Kidney tubule cell (primary cell): ENCODE measurements at regions not wholly inside any gene's neighbourhood (a gene's known extent, or its start where the extent isn't known, plus 50 kb on each side); places are given as distances from the start of the nearest gene placed in this dataset.
"Not testable (repeated sequence)": the region's sequence is repeated elsewhere in the genome, so short reads cannot be mapped to it uniquely, and the experiment has no call there.

Experiments
- DNase-seq: peaks from one replicate; pipeline ENCODE4 v3.0.0-alpha.2; 2018; ENCODE audit warnings: low spot score

GRCh38 chr2:228956701-228957474 lies 314.2 kb downstream of the PID1 start:
- no peak for DNase-seq

GRCh38 chr2:228949831-228950230 lies 321.3 kb downstream of the PID1 start:
- no peak for DNase-seq

GRCh38 chr2:228945710-228946109 lies 325.4 kb downstream of the PID1 start:
- DNase-seq: no peak

GRCh38 chr2:228942856-228943255 lies 328.2 kb downstream of the PID1 start:
- DNase-seq: no peak

GRCh38 chr2:228938629-228939028 lies 332.5 kb downstream of the PID1 start:
- DNase-seq: no peak

GRCh38 chr2:228927028-228928010 lies 343.8 kb downstream of the PID1 start:
- peak; percentile 26 for DNase-seq

- DNase-seq: no peak
Observed at GRCh38 chr2:228919808-228920207, 351.3 kb downstream of the PID1 start.

- DNase-seq: peak; percentile 7
Observed at GRCh38 chr2:228917220-228917619, 353.9 kb downstream of the PID1 start.

- no peak for DNase-seq
Observed at GRCh38 chr2:228916416-228917090, 354.5 kb downstream of the PID1 start.

GRCh38 chr2:228913176-228913575 lies 357.9 kb downstream of the PID1 start:
- DNase-seq: no peak

- DNase-seq: not testable (repeated sequence)
Observed at GRCh38 chr2:228910872-228911271, 360.2 kb downstream of the PID1 start.

- no peak for DNase-seq
Observed at GRCh38 chr2:228902176-228902575, 368.9 kb downstream of the PID1 start.

GRCh38 chr2:228901531-228901930 lies 369.6 kb downstream of the PID1 start:
- no peak for DNase-seq

GRCh38 chr2:228878138-228878537 lies 392.9 kb downstream of the PID1 start:
- no peak for DNase-seq

- DNase-seq: no peak
Observed at GRCh38 chr2:228876276-228876675, 394.8 kb downstream of the PID1 start.

- DNase-seq: peak; percentile 7
Observed at GRCh38 chr2:228875152-228875900, 395.8 kb downstream of the PID1 start.

- DNase-seq: no peak
Observed at GRCh38 chr2:228871012-228871411, 400.1 kb downstream of the PID1 start.

GRCh38 chr2:228869636-228870264 lies 401.3 kb downstream of the PID1 start:
- no peak for DNase-seq

- no peak for DNase-seq
Observed at GRCh38 chr2:228867406-228867805, 403.7 kb downstream of the PID1 start.

GRCh38 chr2:228866781-228867180 lies 404.3 kb downstream of the PID1 start:
- no peak for DNase-seq

GRCh38 chr2:228866044-228866443 lies 405.0 kb downstream of the PID1 start:
- no peak for DNase-seq
